Renal pelvis (tissue), 1 donor: ENCODE measurements at regions not wholly inside any gene's neighbourhood (a gene's known extent, or its start where the extent isn't known, plus 50 kb on each side); places are given as distances from the start of the nearest gene placed in this dataset.

Source experiments
- DNase-seq: peaks from one replicate; pipeline ENCODE4 v3.0.0-alpha.2; 2013

DNA sequence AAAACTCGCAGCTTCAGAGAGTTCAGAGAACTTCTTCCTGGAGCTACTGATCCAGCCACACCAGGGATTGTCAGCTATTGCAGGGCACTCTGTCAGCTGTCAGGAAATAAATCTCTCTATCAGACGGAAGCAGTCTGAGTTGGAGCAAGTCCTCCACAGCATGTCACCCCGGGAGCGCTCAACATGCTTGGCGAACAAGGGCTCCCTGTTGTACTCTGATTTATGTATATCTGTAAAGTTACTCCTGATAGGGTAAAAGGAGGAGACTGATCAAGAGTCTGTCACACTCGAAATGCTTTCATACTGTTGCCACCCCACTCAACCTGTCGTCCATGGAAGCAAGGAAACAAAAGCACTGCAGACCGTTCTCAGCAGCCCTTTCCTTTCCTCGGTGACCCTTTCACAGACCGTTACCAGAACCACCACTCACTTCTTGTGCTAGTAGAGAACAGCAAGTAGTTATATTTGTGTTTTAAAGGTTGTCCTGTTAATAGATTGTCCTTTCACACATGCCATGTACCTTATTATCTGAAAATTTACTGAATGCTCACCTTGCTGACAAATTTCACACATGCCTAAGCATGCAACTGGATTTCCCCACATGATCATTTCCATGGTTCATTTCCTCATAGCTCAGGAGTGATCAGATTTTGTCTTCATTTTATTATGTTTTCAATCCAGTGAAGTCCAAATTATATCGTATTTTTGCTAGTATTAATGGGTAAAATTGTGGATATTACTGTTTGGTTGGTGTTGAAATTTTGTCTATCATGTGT lies 2108.9 kb upstream of the TENM3 start:
- DNase-seq = peak; percentile 37

- no peak for DNase-seq
These were observed 2101.5 kb upstream of the TENM3 start for GRCh38 chr4:180141734-180142133.

- DNase-seq = no peak
These were observed 2094.5 kb upstream of the TENM3 start for GRCh38 chr4:180148737-180149136.

DNA sequence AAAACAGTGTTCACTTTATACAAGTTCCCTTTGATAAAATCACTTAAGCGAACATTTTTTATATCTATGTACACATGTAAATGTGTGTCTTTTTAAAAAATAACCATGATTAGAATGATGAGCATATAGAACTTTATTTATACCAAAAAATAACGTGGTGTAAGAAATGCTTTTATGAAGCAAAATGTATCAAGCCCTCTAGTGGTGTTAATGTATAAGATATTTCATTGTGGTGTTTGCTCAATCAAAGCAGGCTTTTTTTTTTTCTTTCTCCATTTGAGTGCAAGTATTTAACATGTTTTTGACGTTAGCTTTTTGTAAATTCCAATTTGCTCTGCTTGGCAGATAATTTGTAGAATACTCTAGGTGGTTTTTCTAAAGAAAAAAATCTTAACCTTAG lies 2092.4 kb upstream of the TENM3 start:
- DNase-seq = no peak

- no peak for DNase-seq
These were observed 2090.4 kb upstream of the TENM3 start for GRCh38 chr4:180152831-180153230.

DNA sequence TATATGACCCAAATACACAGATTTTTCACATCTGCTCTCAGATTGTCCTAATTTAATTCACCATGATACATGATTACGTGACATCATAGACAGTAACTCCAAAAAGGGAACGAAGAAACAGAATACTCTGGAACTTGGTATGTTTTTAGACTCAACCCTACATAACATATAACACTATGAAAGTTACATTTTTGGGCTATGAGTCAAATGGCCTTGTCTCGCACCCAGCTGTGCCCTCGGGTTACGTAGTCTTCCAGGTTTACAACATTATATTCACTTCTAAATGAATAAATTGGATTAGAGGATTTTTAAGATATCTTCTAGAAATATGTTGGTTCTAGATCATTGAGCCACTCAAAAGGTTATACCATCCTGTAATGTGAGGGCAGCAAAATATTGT lies 2089.6 kb upstream of the TENM3 start:
- no peak for DNase-seq

DNA sequence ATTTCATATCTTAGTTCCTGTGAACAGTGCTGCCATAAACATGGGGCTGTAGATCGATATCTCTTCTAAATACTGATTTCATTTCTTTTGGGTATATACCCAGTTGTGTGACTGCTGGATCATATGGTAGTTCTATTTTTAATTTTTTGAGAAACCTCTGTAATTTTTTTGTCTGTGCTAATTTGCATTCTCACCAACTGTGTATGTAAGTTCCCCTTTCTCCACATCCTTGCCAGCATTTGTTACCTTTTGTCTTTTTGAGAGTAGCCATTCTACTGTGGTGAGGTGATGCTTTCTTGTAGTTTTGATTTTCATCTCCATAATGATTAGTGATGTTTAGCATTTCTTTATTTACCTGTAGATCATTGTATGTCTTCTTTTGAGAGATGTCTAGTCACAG lies 2086.5 kb upstream of the TENM3 start:
- DNase-seq = no peak

- DNase-seq = no peak
These were observed 2082.8 kb upstream of the TENM3 start for GRCh38 chr4:180160195-180160983.

DNA sequence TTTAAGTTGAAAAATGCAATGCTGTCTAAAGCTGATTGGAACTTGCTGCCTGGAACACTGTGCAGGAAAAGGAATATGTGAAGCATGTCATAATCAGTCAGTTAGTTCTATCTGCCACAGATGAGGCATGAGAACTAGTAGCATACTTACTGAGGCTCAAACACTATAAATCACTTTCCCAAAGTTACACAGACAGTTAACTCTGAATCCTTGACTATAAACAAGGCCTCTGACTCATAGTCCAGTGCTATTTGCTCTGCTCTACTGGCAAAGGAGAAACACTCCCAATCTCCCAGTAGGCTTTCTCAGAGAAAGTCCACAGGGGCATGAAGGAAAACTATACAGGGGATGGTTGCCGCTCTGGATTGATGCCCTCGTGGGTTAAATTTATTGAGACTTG lies 2078.4 kb upstream of the TENM3 start:
- peak; percentile 66 for DNase-seq

- no peak for DNase-seq
These were observed 2073.8 kb upstream of the TENM3 start for GRCh38 chr4:180169394-180169793.

DNA sequence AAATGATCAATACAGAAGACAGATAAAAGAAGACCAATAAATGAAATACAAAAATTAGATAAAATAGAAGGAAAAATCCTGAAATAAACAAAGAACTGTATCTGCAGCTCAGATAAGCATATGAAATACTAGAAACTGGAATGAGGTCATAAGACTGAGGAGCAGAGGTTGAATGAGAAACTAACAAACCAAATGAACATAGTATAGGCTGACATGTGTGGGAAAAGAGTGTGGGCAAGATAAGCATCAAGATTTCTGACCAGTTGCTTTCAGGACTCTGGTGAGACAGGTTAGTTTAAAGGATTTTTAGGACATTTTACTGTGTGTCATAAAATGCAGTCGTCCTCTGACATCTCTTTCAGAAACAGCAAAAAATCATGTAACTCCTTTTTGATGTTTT lies 2073.2 kb upstream of the TENM3 start:
- no peak for DNase-seq

- no peak for DNase-seq
These were observed 2064.1 kb upstream of the TENM3 start for GRCh38 chr4:180179146-180179545.

- no peak for DNase-seq
These were observed 2053.5 kb upstream of the TENM3 start for GRCh38 chr4:180189666-180190065.

- DNase-seq = no peak
These were observed 2052.8 kb upstream of the TENM3 start for GRCh38 chr4:180190382-180190781.

DNA sequence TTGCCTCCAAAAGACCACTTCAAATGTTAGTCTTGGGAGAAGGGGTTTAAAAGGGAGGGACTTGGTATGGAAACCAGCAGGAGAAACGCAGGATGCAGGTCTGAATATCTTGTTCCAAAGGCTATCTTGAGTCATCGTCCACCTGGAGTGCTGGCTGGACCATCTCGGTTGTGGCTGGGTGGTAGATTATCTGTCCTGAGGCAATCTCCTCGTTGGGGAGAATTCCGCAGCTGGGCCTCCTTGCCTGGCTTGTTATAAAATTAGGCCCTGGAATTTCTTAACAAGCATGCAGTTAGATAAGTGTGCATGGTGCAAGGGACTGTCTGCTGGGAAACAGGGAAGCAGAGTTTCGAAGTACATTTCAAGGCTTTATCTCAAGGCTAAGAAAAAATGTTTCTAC lies 2045.7 kb upstream of the TENM3 start:
- no peak for DNase-seq

GRCh38 chr4:180203349-180203748 lies 2039.9 kb upstream of the TENM3 start:
- DNase-seq = no peak

DNA sequence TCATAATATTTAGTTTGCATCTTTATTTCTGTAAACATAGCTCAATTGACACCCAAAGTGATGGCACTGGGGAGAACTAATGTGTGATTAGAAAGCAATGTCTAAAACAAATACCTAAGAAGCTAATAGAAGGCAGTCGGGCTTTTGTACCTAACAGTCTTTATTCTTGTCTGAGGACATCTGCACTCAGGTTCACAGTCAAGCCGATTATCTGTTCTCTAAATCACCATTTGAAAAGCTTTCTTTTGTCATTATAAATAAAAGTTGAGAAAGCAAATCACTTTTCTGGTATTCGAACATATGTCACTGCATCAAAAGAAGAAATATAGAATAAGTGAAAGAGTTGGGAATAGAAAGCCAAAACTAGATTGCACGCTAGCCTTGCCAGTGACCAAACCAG lies 2037.9 kb upstream of the TENM3 start:
- DNase-seq = no peak

- no peak for DNase-seq
These were observed 2035.3 kb upstream of the TENM3 start for GRCh38 chr4:180207921-180208320.

- no peak for DNase-seq
These were observed 2026.1 kb upstream of the TENM3 start for GRCh38 chr4:180217070-180217469.

DNA sequence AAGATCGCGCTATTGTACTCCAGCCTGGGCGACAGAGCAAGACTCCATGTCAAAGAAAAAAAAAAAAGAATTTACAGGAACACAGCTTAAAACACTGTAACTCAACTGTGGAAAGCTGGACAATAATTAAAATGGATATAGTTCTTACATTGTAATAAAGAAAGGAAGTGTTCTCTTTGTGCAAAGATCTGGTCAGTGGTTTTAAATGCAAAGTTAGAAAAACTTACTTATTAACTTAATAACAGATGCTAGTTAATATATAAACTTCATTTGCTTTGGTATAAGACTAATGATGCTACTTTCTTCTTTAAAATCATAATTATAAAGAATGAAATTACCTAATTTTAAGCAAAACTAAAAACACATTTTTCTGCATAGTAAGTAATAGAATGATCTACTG lies 2024.1 kb upstream of the TENM3 start:
- DNase-seq = no peak

DNA sequence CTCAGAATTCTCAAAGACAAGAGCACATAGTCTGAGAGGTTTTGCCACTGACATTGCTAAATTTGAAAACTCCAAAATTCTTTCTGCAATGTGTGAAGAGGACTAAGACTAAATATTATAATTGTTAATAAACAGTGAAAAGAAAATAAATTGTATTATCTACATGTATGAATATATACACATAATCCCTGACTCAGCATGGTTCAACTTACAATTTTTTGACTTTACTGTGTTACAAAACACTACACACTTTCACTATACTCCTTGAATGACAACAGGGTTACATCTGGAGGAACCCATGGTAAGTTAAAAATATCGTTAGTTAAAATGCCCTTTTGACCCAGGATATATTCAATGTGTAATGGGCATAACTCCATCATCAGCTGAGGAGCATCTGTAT lies 2017.2 kb upstream of the TENM3 start:
- DNase-seq = no peak

- DNase-seq = peak; percentile 9
These were observed 2008.5 kb upstream of the TENM3 start for GRCh38 chr4:180234730-180235129.

DNA sequence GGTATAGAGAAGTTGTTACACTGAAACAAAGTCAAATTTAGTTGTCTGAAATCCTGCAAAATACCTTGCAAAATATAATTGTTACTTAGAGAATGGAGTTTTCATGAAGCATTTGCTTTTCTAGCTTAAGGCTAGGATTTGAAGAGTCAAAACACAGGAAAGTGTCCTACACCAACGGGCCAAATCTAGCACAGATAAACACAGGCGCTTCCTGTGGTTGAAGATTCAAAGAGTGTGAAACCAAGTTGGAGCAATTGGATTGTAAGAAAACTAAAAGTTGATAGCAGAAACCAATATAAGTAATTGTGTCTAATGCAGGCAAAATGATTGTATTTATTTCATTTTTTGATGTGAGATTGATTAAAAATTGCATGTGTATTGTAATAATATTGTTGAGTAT lies 2002.5 kb upstream of the TENM3 start:
- DNase-seq = no peak

DNA sequence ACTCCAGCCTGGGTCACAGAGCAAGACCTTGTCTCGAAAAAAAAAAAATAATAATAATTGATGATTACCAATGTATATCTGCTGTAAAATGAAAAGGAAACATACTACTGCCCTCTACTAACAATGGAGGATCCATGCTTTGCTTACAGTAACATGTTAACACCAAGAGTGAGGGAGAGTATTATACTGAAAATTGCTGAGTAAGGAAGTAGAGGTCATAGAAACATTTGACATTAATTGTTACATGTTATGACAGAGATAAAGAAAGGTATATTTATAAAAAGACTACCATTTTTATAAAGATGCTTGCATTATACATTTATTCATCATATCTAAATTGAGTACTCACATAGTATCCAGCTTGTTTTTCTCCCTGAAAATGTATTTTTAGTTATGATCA lies 1989.8 kb upstream of the TENM3 start:
- DNase-seq = no peak
